ENCODE measurements at regions not wholly inside any gene's neighbourhood (a gene's known extent, or its start where the extent isn't known, plus 50 kb on each side); places are given as distances from the start of the nearest gene placed in this dataset.

DNA sequence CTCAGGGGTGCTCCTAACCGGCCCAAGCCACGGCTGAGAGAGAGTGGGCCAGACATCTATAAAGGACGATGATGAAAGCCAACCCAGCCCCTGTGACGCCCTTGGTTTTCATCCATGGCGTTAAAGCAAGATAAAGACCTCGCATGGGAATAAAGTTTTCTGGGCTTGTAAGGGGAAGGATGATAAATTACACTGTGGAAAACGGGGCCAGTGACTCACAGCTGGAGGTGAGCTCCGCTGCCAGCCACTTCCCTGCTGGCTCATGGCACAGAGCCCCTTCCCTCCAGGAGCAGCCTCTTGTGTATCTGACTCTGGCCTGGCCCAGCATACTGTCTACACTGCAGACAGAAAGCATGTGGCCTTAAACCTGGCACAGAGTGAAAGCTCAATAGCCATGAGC, 503.2 kb upstream of the B3GAT1 start:
- H3K4me3 ChIP-seq (ENCODE audit: low read depth, low read length) = no peak overlapping the region
- no peak for DNase-seq (ENCODE audit: low read depth)
- TF ChIP-seq, protein P1, sequence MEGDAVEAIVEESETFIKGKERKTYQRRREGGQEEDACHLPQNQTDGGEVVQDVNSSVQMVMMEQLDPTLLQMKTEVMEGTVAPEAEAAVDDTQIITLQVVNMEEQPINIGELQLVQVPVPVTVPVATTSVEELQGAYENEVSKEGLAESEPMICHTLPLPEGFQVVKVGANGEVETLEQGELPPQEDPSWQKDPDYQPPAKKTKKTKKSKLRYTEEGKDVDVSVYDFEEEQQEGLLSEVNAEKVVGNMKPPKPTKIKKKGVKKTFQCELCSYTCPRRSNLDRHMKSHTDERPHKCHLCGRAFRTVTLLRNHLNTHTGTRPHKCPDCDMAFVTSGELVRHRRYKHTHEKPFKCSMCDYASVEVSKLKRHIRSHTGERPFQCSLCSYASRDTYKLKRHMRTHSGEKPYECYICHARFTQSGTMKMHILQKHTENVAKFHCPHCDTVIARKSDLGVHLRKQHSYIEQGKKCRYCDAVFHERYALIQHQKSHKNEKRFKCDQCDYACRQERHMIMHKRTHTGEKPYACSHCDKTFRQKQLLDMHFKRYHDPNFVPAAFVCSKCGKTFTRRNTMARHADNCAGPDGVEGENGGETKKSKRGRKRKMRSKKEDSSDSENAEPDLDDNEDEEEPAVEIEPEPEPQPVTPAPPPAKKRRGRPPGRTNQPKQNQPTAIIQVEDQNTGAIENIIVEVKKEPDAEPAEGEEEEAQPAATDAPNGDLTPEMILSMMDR (IDR thresholded peaks at IDR 0.05; ENCODE audit: low read depth, low read length) = no peak
- TF ChIP-seq MAX (IDR thresholded peaks at IDR 0.05; ENCODE audit: low read depth, low read length) (no peak), POLR2A (IDR thresholded peaks at IDR 0.05; ENCODE audit: extremely low read depth, insufficient read length) (no peak), MYC (IDR thresholded peaks at IDR 0.05; ENCODE audit: low read depth, low read length) (no peak)

DNA sequence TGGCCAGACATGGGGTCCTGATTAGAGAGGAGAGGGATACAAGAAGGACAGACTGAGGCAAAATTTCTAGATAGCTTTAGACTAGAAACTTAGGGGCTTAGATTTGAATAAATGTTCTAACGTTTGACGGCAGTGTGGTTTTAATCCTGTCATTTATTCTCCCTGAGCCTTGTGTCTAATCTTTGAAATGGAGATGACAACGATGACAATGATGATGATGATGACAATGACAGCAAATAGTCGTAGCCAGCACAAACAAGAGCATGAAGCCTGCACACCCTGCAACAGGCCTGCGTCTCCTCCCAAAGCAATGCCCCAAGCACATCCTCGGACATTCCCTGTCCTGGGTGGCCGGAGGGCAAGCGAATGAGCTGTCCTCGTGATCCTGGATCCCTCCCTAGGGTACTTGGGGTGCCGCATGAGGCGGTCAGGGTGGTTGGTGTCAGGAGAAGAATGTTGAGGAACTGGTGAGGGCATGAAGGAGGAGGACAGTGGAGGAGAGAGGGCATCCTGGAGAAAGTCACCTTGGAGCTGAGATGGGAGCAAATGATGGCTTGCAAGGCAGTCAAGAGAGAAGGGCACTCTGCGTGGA, 502.1 kb upstream of the B3GAT1 start:
- H3K4me3 ChIP-seq (ENCODE audit: low read depth, low read length) = no peak overlapping the region
- TF ChIP-seq POLR2A (IDR thresholded peaks at IDR 0.05; ENCODE audit: extremely low read depth, insufficient read length) (no peak), MAX (IDR thresholded peaks at IDR 0.05; ENCODE audit: low read depth, low read length) (no peak), MYC (IDR thresholded peaks at IDR 0.05; ENCODE audit: low read depth, low read length) (no peak)
- TF ChIP-seq, protein P1 (IDR thresholded peaks at IDR 0.05; ENCODE audit: low read depth, low read length) = no peak
- DNase-seq (ENCODE audit: low read depth) = no peak

DNA sequence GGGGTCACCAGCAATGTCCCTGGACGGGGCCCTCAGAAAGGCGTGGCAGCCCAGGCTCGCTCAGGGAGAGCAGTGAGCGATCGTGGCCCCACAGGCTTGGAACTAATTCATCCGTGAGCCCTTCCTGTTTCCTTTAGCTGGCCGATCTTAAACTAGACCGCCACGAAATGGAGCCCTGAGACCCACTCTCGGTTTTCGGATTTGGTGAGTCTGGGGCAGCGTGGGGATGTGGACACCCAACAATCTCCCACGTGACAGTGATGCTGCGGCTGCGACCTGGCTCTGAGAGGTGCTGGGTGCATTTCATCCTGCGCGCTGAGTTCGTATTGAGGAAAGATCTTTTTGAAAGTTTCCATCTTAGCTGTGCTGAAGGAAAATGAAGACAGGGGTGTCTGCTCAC, 501.3 kb upstream of the B3GAT1 start:
- DNase-seq (ENCODE audit: low read depth) = no peak
- H3K4me3 ChIP-seq (ENCODE audit: low read depth, low read length) = no peak overlapping the region
- TF ChIP-seq, protein P1 (IDR thresholded peaks at IDR 0.05; ENCODE audit: low read depth, low read length) = no peak
- no peak for TF ChIP-seq POLR2A (IDR thresholded peaks at IDR 0.05; ENCODE audit: extremely low read depth, insufficient read length)
- TF ChIP-seq MYC (IDR thresholded peaks at IDR 0.05; ENCODE audit: low read depth, low read length) = no peak
- no peak for TF ChIP-seq MAX (IDR thresholded peaks at IDR 0.05; ENCODE audit: low read depth, low read length)

DNA sequence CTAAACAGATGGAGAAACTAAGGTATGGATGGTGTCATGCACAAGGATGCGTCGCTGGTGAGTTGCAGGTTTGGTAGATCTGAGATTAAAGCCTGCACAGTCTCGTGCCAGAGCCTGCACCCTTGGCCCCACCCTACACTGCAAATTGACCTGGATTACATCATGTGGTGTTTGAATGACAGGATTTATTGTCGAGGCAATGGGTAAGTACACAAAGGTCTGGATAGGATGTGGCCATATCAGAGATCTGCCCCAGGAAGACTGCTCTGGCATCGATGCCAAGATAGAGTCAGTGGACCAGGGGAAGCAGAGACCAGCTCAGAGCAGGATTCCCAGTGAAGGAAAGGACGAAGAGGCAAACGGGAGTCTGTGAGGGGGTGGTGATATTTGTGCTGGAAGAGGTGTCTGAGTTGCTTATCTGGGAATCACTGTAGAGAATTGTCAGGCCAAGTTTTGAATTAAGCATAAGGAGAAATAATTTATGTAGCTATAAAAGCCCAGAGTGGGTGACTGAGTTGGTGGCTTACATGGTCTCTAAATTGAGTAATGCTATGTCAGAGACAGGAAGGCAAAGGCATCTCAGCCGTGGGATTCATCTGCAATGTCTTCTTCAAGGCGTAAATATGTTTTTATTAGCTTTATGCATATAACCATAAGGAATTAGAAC, 499.6 kb upstream of the B3GAT1 start:
- no peak for DNase-seq (ENCODE audit: low read depth)
- TF ChIP-seq, protein P1 (IDR thresholded peaks at IDR 0.05; ENCODE audit: low read depth, low read length) = no peak
- TF ChIP-seq MAX (IDR thresholded peaks at IDR 0.05; ENCODE audit: low read depth, low read length) = no peak
- H3K4me3 ChIP-seq (ENCODE audit: low read depth, low read length) = no peak overlapping the region

DNA sequence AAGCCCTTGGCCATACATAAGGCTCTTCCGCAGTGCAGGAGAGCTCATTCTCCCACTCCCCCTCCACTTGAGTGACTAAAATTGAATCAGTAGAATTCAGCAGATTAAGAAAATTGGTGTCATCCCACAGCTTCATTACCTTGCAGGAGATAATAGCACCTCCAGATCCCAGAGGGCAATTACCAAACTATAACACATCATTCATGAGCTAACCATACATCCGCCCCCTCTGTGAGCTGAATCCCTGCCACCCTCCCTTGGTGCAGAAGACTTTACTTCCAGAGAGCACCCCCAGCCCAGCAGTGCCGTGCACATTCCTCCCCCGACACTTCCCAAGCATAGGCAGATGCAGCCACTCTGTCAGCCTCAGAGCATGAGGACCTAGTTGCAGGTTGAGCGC, 496.5 kb upstream of the B3GAT1 start:
- H3K4me3 ChIP-seq (ENCODE audit: low read depth, low read length) = no peak overlapping the region
- no peak for DNase-seq (ENCODE audit: low read depth)
- no peak for TF ChIP-seq MAX (IDR thresholded peaks at IDR 0.05; ENCODE audit: low read depth, low read length)
- TF ChIP-seq, protein P1 (IDR thresholded peaks at IDR 0.05; ENCODE audit: low read depth, low read length) = no peak
- TF ChIP-seq POLR2A (IDR thresholded peaks at IDR 0.05; ENCODE audit: extremely low read depth, insufficient read length) = no peak
- no peak for TF ChIP-seq MYC (IDR thresholded peaks at IDR 0.05; ENCODE audit: low read depth, low read length)

All from NB4 (cell line).